PC-3 (cell line): ENCODE measurements at regions not wholly inside any gene's neighbourhood (a gene's known extent, or its start where the extent isn't known, plus 50 kb on each side); places are given as distances from the start of the nearest gene placed in this dataset.

Source experiments
- ATAC-seq: fragments of 200-7000 bp; cut with Tn5 transposase; 2 replicates; pipeline ENCODE4 v1.9.1; 2020; ENCODE audit warnings: mild to moderate bottlenecking, moderate library complexity
- BruUV-seq: library from RNA; stranded (reverse); fragments of 400-500 nt; replicated peaks from 2 replicates; lab custom pipeline; 2021; lab: Mats Ljungman, UMichigan
- CTCF ChIA-PET: fragments of 300-600 bp; sonication (Branson Sonifier 250); formaldehyde crosslinking; loops from one replicate; lab custom pipeline; 2022; ENCODE audit warnings: antibody characterized with exemption; lab: Charles Lee
- POLR2A ChIA-PET: fragments of 300-600 bp; sonication (Branson Sonifier 250); formaldehyde crosslinking; loops from one replicate; lab custom pipeline; 2022; ENCODE audit warnings: antibody characterized with exemption; ENCODE audit not compliant: unreplicated experiment; lab: Charles Lee
- DNase-seq: peaks from one replicate; pipeline ENCODE4 v3.0.0-alpha.2; 2015
- H2AFZ ChIP-seq: fragments of 300-600 bp; sonication (generic); 2 replicates; pipeline ENCODE4 v1.6.0; 2016; ENCODE audit warnings: antibody characterized with exemption, low read length
- H3F3A ChIP-seq: fragments of 300-600 bp; sonication (generic); one replicate; pipeline ENCODE4 v1.6.0; 2017; ENCODE audit warnings: antibody characterized with exemption, low read length, control low read depth, mild to moderate bottlenecking; ENCODE audit not compliant: unreplicated experiment
- H3K27ac ChIP-seq: fragments of 300-600 bp; sonication (generic); 2 replicates; pipeline ENCODE4 v1.5.1; 2016; ENCODE audit warnings: mild to moderate bottlenecking, low read length
- H3K27me3 ChIP-seq: fragments of 300-600 bp; sonication (generic); 2 replicates; pipeline ENCODE4 v1.6.1; 2016; ENCODE audit warnings: low read length, mixed read lengths
- H3K36me3 ChIP-seq: fragments of 300-600 bp; sonication (generic); 2 replicates; pipeline ENCODE4 v1.6.1; 2016; ENCODE audit warnings: low read depth, mixed run types, low read length, mixed read lengths
- H3K4me1 ChIP-seq: fragments of 300-600 bp; sonication (generic); 2 replicates; pipeline ENCODE4 v1.5.1; 2016; ENCODE audit warnings: low read length; ENCODE audit not compliant: insufficient read depth
- H3K4me2 ChIP-seq: fragments of 300-600 bp; sonication (generic); 2 replicates; pipeline ENCODE4 v1.6.0; 2016; ENCODE audit warnings: low read length
- H3K4me3 ChIP-seq: fragments of 300-600 bp; sonication (generic); 2 replicates; pipeline ENCODE4 v1.5.1; 2016; ENCODE audit warnings: mild to moderate bottlenecking, low read length, mixed read lengths
- H3K79me2 ChIP-seq: fragments of 300-600 bp; sonication (generic); 2 replicates; pipeline ENCODE4 v1.6.1; 2017; ENCODE audit warnings: low read length, mixed read lengths
- H3K9ac ChIP-seq: fragments of 300-600 bp; sonication (generic); 2 replicates; pipeline ENCODE4 v1.6.0; 2016; ENCODE audit warnings: mild to moderate bottlenecking, low read length
- H3K9me2 ChIP-seq: fragments of 300-600 bp; sonication (generic); replicated peaks from 2 replicates; pipeline ENCODE4 v1.6.1; 2016; ENCODE audit warnings: mixed run types, low read length, mixed read lengths
- H3K9me3 ChIP-seq: fragments of 300-600 bp; sonication (generic); 2 replicates; pipeline ENCODE4 v1.6.1; 2016; ENCODE audit warnings: low read length, mixed read lengths
- H4K20me1 ChIP-seq: fragments of 300-600 bp; sonication (generic); 2 replicates; pipeline ENCODE4 v1.6.1; 2016; ENCODE audit warnings: low read length, mixed read lengths
- EZH2 ChIP-seq: fragments of 300-600 bp; sonication (generic); IDR thresholded peaks from one replicate; pipeline ENCODE4 v1.6.1; 2017; ENCODE audit warnings: antibody characterized with exemption, mild to moderate bottlenecking, low read length; ENCODE audit not compliant: unreplicated experiment
- EZH2phosphoT487 ChIP-seq: fragments of 300-600 bp; sonication (generic); IDR thresholded peaks from 2 replicates; pipeline ENCODE4 v1.6.1; 2018; ENCODE audit warnings: mild to moderate bottlenecking, antibody characterized with exemption, low read length, borderline replicate concordance
- intact Hi-C: fragments of 100-400 bp; cut with micrococcal nuclease; formaldehyde crosslinking; loops from 2 replicates; pipeline ENCODE4 v1.9.0; 2023
- TF ChIP-seq, protein P1 (sequence below): fragments of 300-600 bp; sonication (generic); conservative IDR thresholded peaks from 2 replicates; pipeline ENCODE4 v1.5.1; 2017; ENCODE audit warnings: antibody characterized with exemption, low read depth, mild to moderate bottlenecking, low read length

DNA sequence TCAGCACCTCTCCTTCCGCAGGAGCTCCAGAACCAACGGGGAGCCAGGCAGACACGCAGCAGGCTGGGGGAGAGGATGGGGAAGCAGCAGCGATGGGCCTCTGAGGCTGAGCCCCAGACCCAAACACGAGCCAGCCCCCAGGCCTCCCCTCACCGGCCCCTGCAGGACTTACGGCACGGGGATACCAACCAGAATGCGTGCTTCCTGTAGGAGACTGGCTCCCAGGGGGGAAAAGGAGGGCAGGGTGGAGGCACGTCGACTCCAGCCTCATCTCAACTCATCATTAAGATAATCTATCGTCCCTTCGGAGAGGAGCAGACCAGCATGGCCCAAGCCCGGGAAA lies 495.1 kb upstream of the MYT1L start:
- H3F3A ChIP-seq, result no peaks in the 10 kb centered on the region
- peaks cover 3% of the 10 kb centered on the region; the same call in 1 of the 2 replicates for H3K9me3 ChIP-seq
- TF ChIP-seq, protein P1, sequence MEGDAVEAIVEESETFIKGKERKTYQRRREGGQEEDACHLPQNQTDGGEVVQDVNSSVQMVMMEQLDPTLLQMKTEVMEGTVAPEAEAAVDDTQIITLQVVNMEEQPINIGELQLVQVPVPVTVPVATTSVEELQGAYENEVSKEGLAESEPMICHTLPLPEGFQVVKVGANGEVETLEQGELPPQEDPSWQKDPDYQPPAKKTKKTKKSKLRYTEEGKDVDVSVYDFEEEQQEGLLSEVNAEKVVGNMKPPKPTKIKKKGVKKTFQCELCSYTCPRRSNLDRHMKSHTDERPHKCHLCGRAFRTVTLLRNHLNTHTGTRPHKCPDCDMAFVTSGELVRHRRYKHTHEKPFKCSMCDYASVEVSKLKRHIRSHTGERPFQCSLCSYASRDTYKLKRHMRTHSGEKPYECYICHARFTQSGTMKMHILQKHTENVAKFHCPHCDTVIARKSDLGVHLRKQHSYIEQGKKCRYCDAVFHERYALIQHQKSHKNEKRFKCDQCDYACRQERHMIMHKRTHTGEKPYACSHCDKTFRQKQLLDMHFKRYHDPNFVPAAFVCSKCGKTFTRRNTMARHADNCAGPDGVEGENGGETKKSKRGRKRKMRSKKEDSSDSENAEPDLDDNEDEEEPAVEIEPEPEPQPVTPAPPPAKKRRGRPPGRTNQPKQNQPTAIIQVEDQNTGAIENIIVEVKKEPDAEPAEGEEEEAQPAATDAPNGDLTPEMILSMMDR, result no peak
- no peak for TF ChIP-seq EZH2phosphoT487
- no peak for TF ChIP-seq EZH2
- no peaks in the 10 kb centered on the region for H4K20me1 ChIP-seq
- H3K27ac ChIP-seq, result no peak overlapping the region
- no TSS peak for BruUV-seq
- H3K4me3 ChIP-seq, result no peak overlapping the region
- ATAC-seq (no peak), DNase-seq (no peak)
- H3K79me2 ChIP-seq, result no peaks in the 10 kb centered on the region
- CTCF ChIA-PET, result no interaction called here
- no peak overlapping the region for H2AFZ ChIP-seq
- H3K4me2 ChIP-seq, result no peak overlapping the region
- no peak overlapping the region for H3K9ac ChIP-seq
- POLR2A ChIA-PET, result no interaction called here
- H3K36me3 ChIP-seq, result no peaks in the 10 kb centered on the region
- intact Hi-C loops, result no loop called here
- H3K27me3 ChIP-seq, result 0 out of 2 replicates have a peak, but pooled peaks cover 4% of the 10 kb centered on the region
- no peaks in the 10 kb centered on the region for H3K4me1 ChIP-seq
- no peaks in the 10 kb centered on the region for H3K9me2 ChIP-seq

- Histone ChIP-seq H3K79me2 (no peaks in the 10 kb centered on the region), H3K36me3 (no peaks in the 10 kb centered on the region), H3K9ac (no peak overlapping the region), H3K9me2 (no peaks in the 10 kb centered on the region), H3K9me3 (peaks cover 4% of the 10 kb centered on the region; the same call in 1 of the 2 replicates), H3K27me3 (0 out of 2 replicates have a peak, but pooled peaks cover 4% of the 10 kb centered on the region), H3K27ac (no peak overlapping the region), H2AFZ (no peak overlapping the region), H3K4me1 (no peaks in the 10 kb centered on the region), H4K20me1 (no peaks in the 10 kb centered on the region), H3K4me2 (no peak overlapping the region), H3F3A (no peaks in the 10 kb centered on the region), H3K4me3 (no peak overlapping the region)
- CTCF ChIA-PET, result no interaction called here
- DNase-seq (no peak), ATAC-seq (no peak)
- TF ChIP-seq EZH2phosphoT487, result no peak
- TF ChIP-seq, protein P1, result no peak
- TF ChIP-seq EZH2, result no peak
- no TSS peak for BruUV-seq
- intact Hi-C loops, result no loop called here
- POLR2A ChIA-PET, result no interaction called here
These were observed 494.6 kb upstream of the MYT1L start for GRCh38 chr2:2825516-2826208.

GRCh38 chr2:2825062-2825461 lies 494.0 kb upstream of the MYT1L start:
- no peak overlapping the region for H2AFZ ChIP-seq
- H3K4me2 ChIP-seq, result no peak overlapping the region
- H3K79me2 ChIP-seq, result no peaks in the 10 kb centered on the region
- no peak overlapping the region for H3K27ac ChIP-seq
- no peak overlapping the region for H3K9ac ChIP-seq
- ChIA-PET POLR2A (no interaction called here), CTCF (no interaction called here)
- TF ChIP-seq EZH2phosphoT487 (no peak), EZH2 (no peak)
- TF ChIP-seq, protein P1, result no peak
- H4K20me1 ChIP-seq, result no peaks in the 10 kb centered on the region
- DNase-seq, result no peak
- H3K4me1 ChIP-seq, result no peaks in the 10 kb centered on the region
- H3K27me3 ChIP-seq, result 0 out of 2 replicates have a peak, but pooled peaks cover 4% of the 10 kb centered on the region
- intact Hi-C loops, result no loop called here
- no peaks in the 10 kb centered on the region for H3K9me2 ChIP-seq
- H3F3A ChIP-seq, result no peaks in the 10 kb centered on the region
- H3K4me3 ChIP-seq, result no peak overlapping the region
- ATAC-seq, result no peak
- no peaks in the 10 kb centered on the region for H3K36me3 ChIP-seq
- BruUV-seq, result no TSS peak
- peaks cover 4% of the 10 kb centered on the region; the same call in 1 of the 2 replicates for H3K9me3 ChIP-seq
